Lung (tissue), 11 donors: ENCODE measurements at regions not wholly inside any gene's neighbourhood (a gene's known extent, or its start where the extent isn't known, plus 50 kb on each side); places are given as distances from the start of the nearest gene placed in this dataset.

Source experiments
- ATAC-seq: fragments of 200-7000 bp; cut with Tn5 transposase; one replicate; pipeline ENCODE4 v1.9.1; 2020; ENCODE audit warnings: moderate number of reproducible peaks; ENCODE audit not compliant: insufficient read depth, low FRiP score
- DNase-seq, 3 donors: peaks; one replicate each; pipeline ENCODE4 v3.0.0-alpha.2; 2013 to 2017
- H3K27ac ChIP-seq, 2 donors: one replicate each; pipeline ENCODE4 v1.5.1; 2013; ENCODE audit warnings: mild to moderate bottlenecking in 2 of 2, moderate library complexity in 2 of 2, control low read depth in 1 of 2, inconsistent platforms in 1 of 2, low read depth in 1 of 2, low read length in 1 of 2
- H3K27me3 ChIP-seq, 3 donors: one replicate each; pipeline ENCODE4 v1.5.1; 2013; ENCODE audit warnings: low read length in 2 of 3; ENCODE audit not compliant: control insufficient read depth in 3 of 3, insufficient read depth in 3 of 3
- H3K36me3 ChIP-seq, 4 donors: one replicate each; pipeline ENCODE4 v1.5.1; 2013; ENCODE audit warnings: low read length in 4 of 4, mild to moderate bottlenecking in 1 of 4, moderate library complexity in 1 of 4; ENCODE audit not compliant: control insufficient read depth in 4 of 4, insufficient read depth in 4 of 4
- H3K4me1 ChIP-seq, 5 donors: one replicate each; pipeline ENCODE4 v1.5.1; 2013; ENCODE audit warnings: low read length in 5 of 5, mild to moderate bottlenecking in 2 of 5, moderate library complexity in 1 of 5; ENCODE audit not compliant: control insufficient read depth in 5 of 5, insufficient read depth in 5 of 5
- H3K4me3 ChIP-seq: one replicate; pipeline ENCODE4 v1.5.1; 2013; ENCODE audit warnings: mild to moderate bottlenecking, control low read depth, moderate library complexity
- H3K9ac ChIP-seq, 2 donors: one replicate each; pipeline ENCODE4 v1.5.1; 2013; ENCODE audit warnings: low read length in 2 of 2, control low read depth in 1 of 2; ENCODE audit not compliant: insufficient read depth in 1 of 2
- H3K9me3 ChIP-seq, 4 donors: one replicate each; pipeline ENCODE4 v1.5.1; 2013; ENCODE audit warnings: low read length in 3 of 4, mild to moderate bottlenecking in 1 of 4, moderate library complexity in 1 of 4; ENCODE audit not compliant: control insufficient read depth in 4 of 4, insufficient read depth in 3 of 4
- CTCF ChIP-seq: IDR thresholded peaks from 2 replicates; pipeline ENCODE4 v1.5.1; 2012; ENCODE audit warnings: mild to moderate bottlenecking; ENCODE audit errors: control extremely low read depth, extremely low read depth
- WGBS, 2 donors: extraction: QIAGEN DNeasy Blood & Tissue Kit; methylation state at CpG; one replicate each; pipeline ENCODE4 v1.1.7; 2013; 5-methylcytosine and 5-hydroxymethylcytosine counted together
- donor health status: control.
- donor health status: control.
- donor health status: Bipolar disorder and iron deficiency.
- donor health status: healthy.
- donor health status: DM: yes; HTN: yes; CAD: no.

- H3K9me3 ChIP-seq = no peaks in the 10 kb centered on the region
- H3K4me3 ChIP-seq = no peak overlapping the region
- no peak overlapping the region for H3K9ac ChIP-seq
- no peaks in the 10 kb centered on the region for H3K27me3 ChIP-seq
- ATAC-seq = no peak
- 0 to 2% methylated on average over 1 of the region's 1 CpG for WGBS, 2 donors
- H3K27ac ChIP-seq = no peak overlapping the region
- TF ChIP-seq CTCF = no peak
- no peaks in the 10 kb centered on the region for H3K36me3 ChIP-seq
- no peak for DNase-seq
- peaks cover 0 to 15% (median 7%) of the 10 kb centered on the region in 5 donors for H3K4me1 ChIP-seq
These were observed 79.5 kb downstream of the SPRY1 start for GRCh38 chr4:123476089-123476488.

- DNase-seq (peak; percentile 25 to 56 (median 28)), ATAC-seq (no peak)
- Histone ChIP-seq H3K27me3 (no peaks in the 10 kb centered on the region), H3K9ac (no peak overlapping the region), H3K36me3 (no peaks in the 10 kb centered on the region), H3K9me3 (no peaks in the 10 kb centered on the region), H3K4me3 (no peak overlapping the region), H3K27ac (peak overlapping the region in 1 of 2 donors; percentile 61), H3K4me1 (peaks cover 0 to 15% (median 8%) of the 10 kb centered on the region in 5 donors)
- no peak for TF ChIP-seq CTCF
- 28 to 46% methylated on average over 8 of the region's 8 CpGs for WGBS, 2 donors
These were observed 81.2 kb downstream of the SPRY1 start for GRCh38 chr4:123477711-123478209.

DNA sequence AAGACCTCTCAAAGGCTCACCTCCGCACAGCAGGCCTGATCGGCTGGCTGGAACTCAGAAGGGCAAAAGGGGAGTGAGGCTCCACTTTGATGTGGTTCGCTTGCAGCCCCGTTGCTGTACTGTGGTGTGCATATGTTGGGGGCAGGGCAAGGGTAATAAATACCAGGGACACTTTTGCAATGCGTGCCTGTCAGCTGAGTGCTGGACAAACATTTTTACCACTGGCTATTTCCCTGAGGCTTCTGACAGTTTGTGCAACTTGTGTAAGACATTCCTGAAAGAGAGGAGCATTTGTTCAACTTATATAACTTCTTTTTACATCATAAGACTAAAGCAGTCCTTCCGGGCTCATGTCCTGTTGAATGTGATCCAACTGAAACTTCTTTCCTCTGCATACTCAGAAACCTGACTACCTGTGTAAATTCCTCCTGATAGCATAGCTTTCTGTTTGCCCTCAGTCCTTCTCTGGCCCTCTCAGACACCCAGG, 82.3 kb downstream of the SPRY1 start:
- Histone ChIP-seq H3K4me1 (peaks cover 0 to 15% (median 10%) of the 10 kb centered on the region in 5 donors), H3K4me3 (no peak overlapping the region), H3K27me3 (no peaks in the 10 kb centered on the region), H3K36me3 (no peaks in the 10 kb centered on the region), H3K9ac (no peak overlapping the region), H3K27ac (peak overlapping the region in 1 of 2 donors; percentile 37), H3K9me3 (no peaks in the 10 kb centered on the region)
- ATAC-seq (peak; percentile 80), DNase-seq (peak; percentile 45 to 77 (median 51))
- 22 to 37% methylated on average over 6 of the region's 6 CpGs for WGBS, 2 donors
- TF ChIP-seq CTCF = no peak

DNA sequence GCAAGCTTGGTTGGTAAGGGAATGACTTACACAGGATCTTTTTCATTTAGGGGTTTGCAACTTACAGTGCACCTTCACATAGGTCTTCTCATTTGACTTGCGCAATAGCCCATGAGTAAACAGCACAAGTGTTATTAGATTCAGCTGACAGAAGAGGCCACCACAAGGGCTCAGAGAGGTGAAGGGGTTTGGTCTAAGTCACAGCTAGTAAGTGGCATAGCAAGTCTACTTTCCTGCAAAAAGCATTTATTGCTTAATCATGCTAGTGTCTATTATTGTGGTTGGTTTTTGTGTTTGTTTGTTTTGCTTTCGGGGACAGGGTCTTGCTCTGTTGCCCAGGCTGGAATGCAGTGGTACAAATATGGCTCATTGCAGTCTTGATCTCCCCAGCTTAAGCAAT, 83.3 kb downstream of the SPRY1 start:
- Histone ChIP-seq H3K9ac (no peak overlapping the region), H3K4me1 (peaks cover 0 to 15% (median 10%) of the 10 kb centered on the region in 5 donors), H3K36me3 (no peaks in the 10 kb centered on the region), H3K9me3 (no peaks in the 10 kb centered on the region), H3K27me3 (no peaks in the 10 kb centered on the region), H3K4me3 (no peak overlapping the region), H3K27ac (peak overlapping the region in 1 of 2 donors; percentile 73)
- WGBS, 2 donors = 68 to 87% methylated on average over 2 of the region's 2 CpGs
- peak; percentile 15 to 70 (median 17) for DNase-seq
- no peak for TF ChIP-seq CTCF
- ATAC-seq = peak; percentile 47
